H1 (cell line): ENCODE measurements at regions not wholly inside any gene's neighbourhood (a gene's known extent, or its start where the extent isn't known, plus 50 kb on each side); places are given as distances from the start of the nearest gene placed in this dataset.

Source experiments
- CTCF ChIA-PET: fragments of 300-600 bp; sonication (Branson Sonifier 250); formaldehyde crosslinking; loops from one replicate; lab custom pipeline; 2021; ENCODE audit not compliant: partially characterized antibody; lab: Charles Lee
- POLR2A ChIA-PET: fragments of 300-600 bp; sonication (Branson Sonifier 250); formaldehyde crosslinking; loops from one replicate; lab custom pipeline; 2021; ENCODE audit warnings: inconsistent platforms; ENCODE audit not compliant: partially characterized antibody; lab: Charles Lee
- DNase-seq, 2 experiments: peaks; one replicate each; pipeline versions ENCODE4 v3.0.0 to v3.0.0-alpha.2; 2010 to 2022; ENCODE audit warnings: low spot score in 2 of 2, low read depth in 1 of 2, mixed read lengths in 1 of 2
- FAIRE-seq: peaks from 2 replicates; lab custom pipeline; 2011; peaks lifted over from hg19 to GRCh38; lab: Jason Lieb, UNC
- H2AFZ ChIP-seq: 2 replicates; pipeline ENCODE4 v1.8.1; 2012; ENCODE audit warnings: low read length, inconsistent platforms
- H2AK5ac ChIP-seq: 2 replicates; pipeline ENCODE4 v1.6.1; 2013; ENCODE audit warnings: low read depth, low read length
- H2BK120ac ChIP-seq: replicated peaks from 2 replicates; pipeline ENCODE3; 2013; ENCODE audit warnings: low read depth, low read length, inconsistent platforms
- H2BK12ac ChIP-seq: 2 replicates; pipeline ENCODE4 v1.6.1; 2013; ENCODE audit warnings: low read depth, low read length
- H2BK15ac ChIP-seq: 2 replicates; pipeline ENCODE4 v1.6.1; 2013; ENCODE audit warnings: low read length
- H2BK20ac ChIP-seq: 2 replicates; pipeline ENCODE4 v1.6.1; 2013; ENCODE audit warnings: low read length
- H2BK5ac ChIP-seq: 2 replicates; pipeline ENCODE4 v1.6.1; 2013; ENCODE audit warnings: low read depth, low read length
- H3K14ac ChIP-seq: 2 replicates; pipeline ENCODE4 v1.6.1; 2013; ENCODE audit warnings: inconsistent platforms; ENCODE audit not compliant: insufficient read length
- H3K18ac ChIP-seq: 2 replicates; pipeline ENCODE4 v1.6.1; 2013; ENCODE audit warnings: low read length; ENCODE audit errors: extremely low read depth
- H3K23ac ChIP-seq: 2 replicates; pipeline ENCODE4 v1.6.1; 2013; ENCODE audit warnings: inconsistent platforms; ENCODE audit not compliant: insufficient read length
- H3K23me2 ChIP-seq: 2 replicates; pipeline ENCODE4 v1.6.1; 2013; ENCODE audit warnings: low read depth, low read length
- H3K27ac ChIP-seq: 2 replicates; pipeline ENCODE4 v1.6.1; 2011; ENCODE audit warnings: low read depth, low read length, inconsistent platforms
- H3K27me3 ChIP-seq, 4 experiments: replicated peaks in 1 of 4; 1 replicate in 1 of 4; 2 replicates in 3 of 4; pipeline versions ENCODE4 v1.6.1 to v1.8.1; 2011 to 2013; ENCODE audit warnings: low read length in 3 of 4, mild to moderate bottlenecking in 3 of 4, inconsistent platforms in 2 of 4, mixed read lengths in 2 of 4, moderate library complexity in 1 of 4; ENCODE audit not compliant: control insufficient read depth in 3 of 4, insufficient read depth in 3 of 4; ENCODE audit errors: extremely low read depth in 1 of 4
- H3K36me3 ChIP-seq, 4 experiments: 2 replicates each; pipeline versions ENCODE4 v1.6.1 to v1.8.1; 2011 to 2013; ENCODE audit warnings: mild to moderate bottlenecking in 4 of 4, low read length in 3 of 4, moderate library complexity in 2 of 4, control low read depth in 1 of 4, inconsistent platforms in 1 of 4; ENCODE audit not compliant: insufficient read depth in 4 of 4, control insufficient read depth in 2 of 4
- H3K4ac ChIP-seq: replicated peaks from 2 replicates; pipeline ENCODE3; 2013; ENCODE audit warnings: low read length, low read depth, mixed read lengths, inconsistent platforms; ENCODE audit not compliant: insufficient read length
- H3K4me1 ChIP-seq, 4 experiments: replicated peaks in 1 of 4; 1 replicate in 1 of 4; 2 replicates in 3 of 4; pipeline versions ENCODE4 v1.6.1 to v1.8.1; 2011 to 2013; ENCODE audit warnings: low read length in 3 of 4, inconsistent platforms in 2 of 4, mixed read lengths in 1 of 4; ENCODE audit not compliant: insufficient read depth in 4 of 4, control insufficient read depth in 3 of 4
- H3K4me2 ChIP-seq, 2 experiments: 2 replicates each; pipeline versions ENCODE4 v1.6.1 to v1.8.1; 2011 to 2013; ENCODE audit warnings: low read depth in 2 of 2, low read length in 2 of 2, control low read depth in 1 of 2, inconsistent platforms in 1 of 2, mild to moderate bottlenecking in 1 of 2; ENCODE audit not compliant: insufficient read depth in 1 of 2
- H3K4me3 ChIP-seq, 4 experiments: fragments of 200-600, 300-600 bp in 1 of 4; sonication (generic), shearing (Covaris generic), sonication (Bioruptor Twin) in 1 of 4; 2 replicates each; pipeline versions ENCODE4 v1.5.1 to v1.8.1; 2011 to 2016; ENCODE audit warnings: low read length in 4 of 4, low read depth in 3 of 4, control low read depth in 2 of 4, inconsistent platforms in 2 of 4, mild to moderate bottlenecking in 2 of 4, mixed read lengths in 1 of 4, moderate library complexity in 1 of 4; ENCODE audit not compliant: insufficient read depth in 2 of 4; ENCODE audit errors: extremely low read depth in 1 of 4
- H3K56ac ChIP-seq: replicated peaks from 2 replicates; pipeline ENCODE3; 2013; ENCODE audit warnings: low read depth, mild to moderate bottlenecking, mixed read lengths, low read length, inconsistent platforms; ENCODE audit not compliant: insufficient read length
- H3K79me1 ChIP-seq: 2 replicates; pipeline ENCODE4 v1.6.1; 2013; ENCODE audit warnings: low read depth, low read length, control low read depth
- H3K79me2 ChIP-seq, 2 experiments: 2 replicates each; pipeline versions ENCODE4 v1.6.1 to v1.8.1; 2012 to 2013; ENCODE audit warnings: low read length in 2 of 2, mild to moderate bottlenecking in 2 of 2, inconsistent platforms in 1 of 2; ENCODE audit not compliant: insufficient read depth in 2 of 2, control insufficient read depth in 1 of 2
- H3K9ac ChIP-seq, 4 experiments: replicated peaks in 1 of 4; 1 replicate in 1 of 4; 2 replicates in 3 of 4; pipeline versions ENCODE4 v1.6.1 to v1.8.1; 2011 to 2013; ENCODE audit warnings: low read depth in 3 of 4, low read length in 3 of 4, control low read depth in 2 of 4, mild to moderate bottlenecking in 2 of 4, moderate library complexity in 2 of 4, inconsistent platforms in 1 of 4; ENCODE audit errors: extremely low read depth in 1 of 4
- H3K9me3 ChIP-seq, 2 experiments: 2 replicates each; pipeline versions ENCODE4 v1.6.1 to v1.8.1; 2012 to 2013; ENCODE audit warnings: mild to moderate bottlenecking in 2 of 2, moderate library complexity in 2 of 2, control low read depth in 1 of 2, inconsistent platforms in 1 of 2, low read depth in 1 of 2, low read length in 1 of 2, mixed read lengths in 1 of 2; ENCODE audit not compliant: insufficient read depth in 2 of 2
- H4K20me1 ChIP-seq, 2 experiments: replicated peaks in 1 of 2; 2 replicates each; pipeline versions ENCODE3 to v1.8.1; 2011 to 2013; ENCODE audit warnings: inconsistent platforms in 2 of 2, low read length in 2 of 2, mild to moderate bottlenecking in 1 of 2; ENCODE audit not compliant: insufficient read depth in 2 of 2, control insufficient read depth in 1 of 2
- H4K5ac ChIP-seq: 2 replicates; pipeline ENCODE4 v1.6.1; 2013; ENCODE audit warnings: low read length, low read depth, mixed read lengths, inconsistent platforms; ENCODE audit not compliant: insufficient read length
- H4K8ac ChIP-seq: 2 replicates; pipeline ENCODE4 v1.8.0; 2013; ENCODE audit warnings: mild to moderate bottlenecking, moderate library complexity, low read length, inconsistent platforms; ENCODE audit not compliant: insufficient read depth; ENCODE audit errors: extremely low read depth
- H4K91ac ChIP-seq: replicated peaks from 2 replicates; pipeline ENCODE3; 2013; ENCODE audit warnings: low read length, mixed read lengths, inconsistent platforms; ENCODE audit not compliant: insufficient read length
- ASH2L ChIP-seq: fragments of 200-600, 300-600 bp; sonication (generic); IDR thresholded peaks from one replicate; pipeline ENCODE4 v1.7.1; 2017; ENCODE audit warnings: low read length
- BRCA1 ChIP-seq: IDR thresholded peaks from 2 replicates; pipeline ENCODE4 v1.6.1; 2012; ENCODE audit warnings: low read depth, low read length, improper control_type of control experiment
- CBX5 ChIP-seq: fragments of 300-800, 300-1000 bp; sonication (generic); IDR thresholded peaks from 2 replicates; pipeline ENCODE4 v1.7.1; 2016; ENCODE audit warnings: antibody characterized with exemption, low read length, low read depth
- EGR1 ChIP-seq: IDR thresholded peaks from 2 replicates; pipeline ENCODE4 v1.6.1; 2011; ENCODE audit warnings: low read depth, low read length, borderline replicate concordance
- KDM4A ChIP-seq: IDR thresholded peaks from one replicate; pipeline ENCODE4 v1.7.1; 2012; ENCODE audit warnings: low read depth, mild to moderate bottlenecking, moderate library complexity, low read length, inconsistent platforms; ENCODE audit not compliant: severe bottlenecking
- MAFK ChIP-seq: IDR thresholded peaks from 2 replicates; pipeline ENCODE4 v1.6.1; 2012; ENCODE audit warnings: low read depth, mild to moderate bottlenecking, improper control_type of control experiment, low read length
- PHF8 ChIP-seq: fragments of 200-600 bp; sonication (generic); conservative IDR thresholded peaks from 2 replicates; pipeline ENCODE4 v1.7.1; 2012; ENCODE audit warnings: low read depth, mild to moderate bottlenecking, inconsistent platforms, low read length, moderate library complexity
- POLR2A ChIP-seq, 2 experiments: IDR thresholded peaks; 1 replicate in 1 of 2; 2 replicates in 1 of 2; pipeline ENCODE4 v1.6.1; 2011; ENCODE audit warnings: low read depth in 2 of 2, low read length in 2 of 2, mild to moderate bottlenecking in 2 of 2; ENCODE audit errors: control extremely low read depth in 1 of 2
- SIN3A ChIP-seq, 2 experiments: IDR thresholded peaks in 1 of 2; conservative IDR thresholded peaks in 1 of 2; 2 replicates each; pipeline ENCODE4 v1.6.1; 2011 to 2012; ENCODE audit warnings: low read length in 2 of 2, improper control_type of control experiment in 1 of 2, low read depth in 1 of 2, mild to moderate bottlenecking in 1 of 2
- SP4 ChIP-seq: IDR thresholded peaks from 2 replicates; pipeline ENCODE4 v1.6.1; 2012; ENCODE audit warnings: low read length, inconsistent platforms
- TEAD4 ChIP-seq: IDR thresholded peaks from 2 replicates; pipeline ENCODE4 v1.6.1; 2012; ENCODE audit warnings: low read depth, low read length, inconsistent platforms, mixed read lengths
- WGBS, 2 experiments: shearing (Covaris generic) in 1 of 2; methylation state at CpG; one replicate each; pipeline versions ENCODE4 v1.1.6 to v1.1.7; 2013 to 2015; ENCODE audit warnings: low lambda C conversion rate in 2 of 2, mixed read lengths in 2 of 2, inconsistent platforms in 1 of 2, low coverage in 1 of 2, missing lambda C conversion rate in 1 of 2; ENCODE audit not compliant: insufficient replicate concordance in 2 of 2, insufficient coverage in 1 of 2, insufficient read length in 1 of 2; ENCODE audit errors: extremely low coverage in 1 of 2, missing lambda C conversion rate in 1 of 2; 5-methylcytosine and 5-hydroxymethylcytosine counted together

GRCh38 chr4:183801457-183802165 is 103.5 kb upstream of the STOX2 start:
- no peak overlapping the region for H3K23ac ChIP-seq
- no peak for TF ChIP-seq MAFK
- no peak for TF ChIP-seq ASH2L
- no peak for TF ChIP-seq EGR1
- TF ChIP-seq TEAD4: no peak
- TF ChIP-seq POLR2A (IDR thresholded peaks at IDR 0.05; ENCODE audit: control extremely low read depth in 1 of 2, low read depth in 2 of 2, low read length in 2 of 2): no peak
- no peak for TF ChIP-seq SIN3A (conservative IDR thresholded peaks at IDR 0.05 in 1 of 2, IDR thresholded peaks at IDR 0.05 in 1 of 2; ENCODE audit: low read depth in 1 of 2, low read length in 2 of 2)
- TF ChIP-seq PHF8: no peak
- TF ChIP-seq SP4: no peak
- no peak for TF ChIP-seq BRCA1
- TF ChIP-seq KDM4A: no peak
- TF ChIP-seq CBX5: no peak
- H4K8ac ChIP-seq: no peak overlapping the region
- H3K9me3 ChIP-seq: no peaks in the 10 kb centered on the region
- no peak overlapping the region; the same call in 1 of the 2 replicates for H2BK5ac ChIP-seq
- no peak overlapping the region for H3K4me2 ChIP-seq
- no peak overlapping the region for H2BK15ac ChIP-seq
- H3K4me3 ChIP-seq: no peak overlapping the region; a peak in 1 of 8 replicates
- H2AFZ ChIP-seq: no peak overlapping the region
- H3K79me1 ChIP-seq: no peaks in the 10 kb centered on the region
- H2BK20ac ChIP-seq: no peak overlapping the region
- H3K56ac ChIP-seq: no peak overlapping the region
- H3K14ac ChIP-seq: no peak overlapping the region
- FAIRE-seq (no peak), DNase-seq (no peak)
- no peak overlapping the region for H3K27ac ChIP-seq
- no peak overlapping the region for H3K18ac ChIP-seq
- no peaks in the 10 kb centered on the region; a peak in 1 of 4 replicates for H3K79me2 ChIP-seq
- no peaks in the 10 kb centered on the region for H3K36me3 ChIP-seq
- H2BK120ac ChIP-seq: no peak overlapping the region
- H2BK12ac ChIP-seq: 0 out of 2 replicates have a peak overlapping the region, but pooled peaks have one; percentile 75
- no peak overlapping the region for H2AK5ac ChIP-seq
- no peak overlapping the region for H4K91ac ChIP-seq
- 80% methylated on average over 8 of the region's 8 CpGs; no CpG with 5 or more reads in 1 of the 2 experiments for WGBS, 2 experiments
- no peak overlapping the region for H3K4ac ChIP-seq
- H3K23me2 ChIP-seq: peaks cover 11% of the 10 kb centered on the region; the same call in 1 of the 2 replicates
- H3K27me3 ChIP-seq: peaks cover 6 to 43% (median 37%) of the 10 kb centered on the region in 4 experiments
- H3K9ac ChIP-seq: no peak overlapping the region
- ChIA-PET POLR2A (no interaction called here), CTCF (no interaction called here)
- H4K20me1 ChIP-seq: peaks cover 0 to 1% of the 10 kb centered on the region in 2 experiments
- no peak overlapping the region for H4K5ac ChIP-seq
- peaks cover 3 to 9% (median 4%) of the 10 kb centered on the region in 4 experiments; a peak in 5 of 7 replicates for H3K4me1 ChIP-seq
